ENCODE measurements at regions not wholly inside any gene's neighbourhood (a gene's known extent, or its start where the extent isn't known, plus 50 kb on each side); places are given as distances from the start of the nearest gene placed in this dataset.

DNA sequence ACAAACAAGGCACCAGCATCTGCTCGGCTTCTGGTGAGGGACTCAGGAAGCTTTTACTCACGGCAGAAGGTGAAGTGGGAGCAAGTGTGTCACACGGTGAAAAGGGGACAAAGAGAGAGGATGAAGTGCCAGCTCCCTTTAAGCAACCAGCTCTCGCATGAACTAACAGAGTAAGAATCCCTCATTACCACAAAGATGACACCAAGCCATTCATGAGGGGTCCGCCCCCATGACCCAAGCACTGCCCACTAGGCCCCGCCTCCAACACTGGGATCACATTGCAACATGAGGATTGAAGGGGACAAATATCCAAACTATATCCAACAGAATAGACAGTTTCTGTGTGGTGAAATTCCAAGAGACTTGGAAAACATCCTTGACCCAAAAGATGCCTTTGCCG, 198.2 kb upstream of the POU2AF2 start:
- no peaks in the 10 kb centered on the region for H3K9me3 Mint-ChIP-seq
- H3K36me3 Mint-ChIP-seq (ENCODE audit: low read depth): no peaks in the 10 kb centered on the region
- peaks cover 4% of the 10 kb centered on the region for H3K27me3 Mint-ChIP-seq
- no peaks in the 10 kb centered on the region for H3K4me1 Mint-ChIP-seq
- no peak overlapping the region for H3K4me3 Mint-ChIP-seq
- H3K27ac Mint-ChIP-seq: no peak overlapping the region
- no peak for ATAC-seq (replicated peaks)

- H3K9me3 Mint-ChIP-seq: no peaks in the 10 kb centered on the region
- no peak overlapping the region for H3K4me3 Mint-ChIP-seq
- H3K27ac Mint-ChIP-seq: no peak overlapping the region
- ATAC-seq (replicated peaks): no peak
- H3K27me3 Mint-ChIP-seq: peaks cover 4% of the 10 kb centered on the region
- no peaks in the 10 kb centered on the region for H3K4me1 Mint-ChIP-seq
- no peaks in the 10 kb centered on the region for H3K36me3 Mint-ChIP-seq (ENCODE audit: low read depth)
Measured at GRCh38 chr11:111046291-111046690, 199.2 kb upstream of the POU2AF2 start.

- no peaks in the 10 kb centered on the region for H3K36me3 Mint-ChIP-seq (ENCODE audit: low read depth)
- no peaks in the 10 kb centered on the region for H3K4me1 Mint-ChIP-seq
- no peaks in the 10 kb centered on the region for H3K9me3 Mint-ChIP-seq
- H3K27ac Mint-ChIP-seq: no peak overlapping the region
- no peak overlapping the region for H3K4me3 Mint-ChIP-seq
- ATAC-seq (replicated peaks): no peak
- peaks cover 4% of the 10 kb centered on the region for H3K27me3 Mint-ChIP-seq
Measured at GRCh38 chr11:111045874-111046273, 199.7 kb upstream of the POU2AF2 start.

DNA sequence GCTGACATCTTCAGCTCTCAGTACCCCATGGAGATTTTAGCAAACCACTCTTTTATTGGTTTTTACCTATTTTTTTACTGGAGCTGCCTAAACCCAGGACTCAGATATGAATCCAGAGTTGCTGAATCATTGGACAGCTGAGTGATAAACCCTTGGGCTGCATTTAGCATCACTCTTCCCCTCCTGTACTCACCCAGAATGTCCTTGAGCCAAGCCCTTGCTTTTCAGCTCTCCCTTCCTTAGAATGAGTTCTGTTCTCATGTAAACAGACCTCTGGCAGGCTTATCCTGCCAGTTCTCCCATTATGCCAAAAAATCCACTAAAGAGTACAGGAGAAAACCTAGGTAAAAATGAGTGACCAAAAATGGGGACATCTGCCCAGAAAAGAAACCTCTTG, 200.1 kb upstream of the POU2AF2 start:
- H3K36me3 Mint-ChIP-seq (ENCODE audit: low read depth): no peaks in the 10 kb centered on the region
- H3K27me3 Mint-ChIP-seq: peaks cover 4% of the 10 kb centered on the region
- no peak for ATAC-seq (replicated peaks)
- no peaks in the 10 kb centered on the region for H3K4me1 Mint-ChIP-seq
- no peak overlapping the region for H3K27ac Mint-ChIP-seq
- no peak overlapping the region for H3K4me3 Mint-ChIP-seq
- no peaks in the 10 kb centered on the region for H3K9me3 Mint-ChIP-seq

- Mint-ChIP-seq H3K27ac (no peak overlapping the region), H3K4me1 (no peaks in the 10 kb centered on the region), H3K9me3 (no peaks in the 10 kb centered on the region), H3K36me3 (ENCODE audit: low read depth) (no peaks in the 10 kb centered on the region), H3K4me3 (no peak overlapping the region), H3K27me3 (peaks cover 4% of the 10 kb centered on the region)
- no peak for ATAC-seq (replicated peaks)
Measured at GRCh38 chr11:111044751-111045406, 200.6 kb upstream of the POU2AF2 start.

DNA sequence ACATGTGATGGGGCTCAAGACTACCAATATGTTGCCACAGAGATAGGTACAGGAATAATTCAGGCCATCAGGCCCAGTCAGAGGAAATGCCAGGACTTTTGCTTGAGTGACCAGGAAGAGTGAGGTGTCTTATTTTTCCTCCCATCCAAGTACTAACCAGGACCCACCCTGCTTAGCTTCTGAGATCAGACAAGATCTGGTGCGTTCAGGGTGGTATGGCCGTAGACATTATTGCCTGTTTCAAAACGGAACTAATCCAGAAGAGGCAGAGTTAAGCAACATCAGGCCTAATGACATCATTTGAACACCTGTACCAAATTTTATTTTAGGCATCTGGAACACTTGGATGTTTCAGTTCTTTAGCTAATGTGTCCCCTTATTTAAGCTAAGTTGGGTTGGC, 205.5 kb upstream of the POU2AF2 start:
- H3K27me3 Mint-ChIP-seq: peaks cover 4% of the 10 kb centered on the region
- H3K36me3 Mint-ChIP-seq (ENCODE audit: low read depth): no peaks in the 10 kb centered on the region
- H3K9me3 Mint-ChIP-seq: peaks cover 12% of the 10 kb centered on the region
- no peaks in the 10 kb centered on the region for H3K4me1 Mint-ChIP-seq
- H3K27ac Mint-ChIP-seq: no peak overlapping the region
- no peak overlapping the region for H3K4me3 Mint-ChIP-seq
- no peak for ATAC-seq (replicated peaks)

DNA sequence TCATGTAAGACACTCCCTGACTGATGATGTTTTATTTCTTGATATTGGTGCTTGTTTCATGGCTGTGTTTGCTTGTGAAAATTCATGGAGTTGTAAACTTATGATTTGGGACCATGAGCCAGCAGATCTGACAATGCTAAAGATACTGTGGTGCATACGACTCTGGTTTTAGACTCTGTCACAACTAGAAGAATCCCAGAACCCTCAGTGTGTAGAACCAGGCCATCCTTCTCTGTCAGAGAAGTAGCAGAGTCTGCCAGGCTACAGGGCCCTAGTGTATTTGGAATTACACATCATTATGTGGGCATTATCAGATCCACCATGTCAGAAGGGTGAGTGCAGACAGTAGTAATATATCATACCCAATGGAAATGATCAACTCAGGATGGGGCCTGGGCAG, 209.8 kb upstream of the POU2AF2 start:
- H3K36me3 Mint-ChIP-seq (ENCODE audit: low read depth): no peaks in the 10 kb centered on the region
- H3K27ac Mint-ChIP-seq: no peak overlapping the region
- ATAC-seq (replicated peaks): no peak
- no peaks in the 10 kb centered on the region for H3K27me3 Mint-ChIP-seq
- peaks cover 12% of the 10 kb centered on the region for H3K9me3 Mint-ChIP-seq
- no peaks in the 10 kb centered on the region for H3K4me1 Mint-ChIP-seq
- H3K4me3 Mint-ChIP-seq: no peak overlapping the region

DNA sequence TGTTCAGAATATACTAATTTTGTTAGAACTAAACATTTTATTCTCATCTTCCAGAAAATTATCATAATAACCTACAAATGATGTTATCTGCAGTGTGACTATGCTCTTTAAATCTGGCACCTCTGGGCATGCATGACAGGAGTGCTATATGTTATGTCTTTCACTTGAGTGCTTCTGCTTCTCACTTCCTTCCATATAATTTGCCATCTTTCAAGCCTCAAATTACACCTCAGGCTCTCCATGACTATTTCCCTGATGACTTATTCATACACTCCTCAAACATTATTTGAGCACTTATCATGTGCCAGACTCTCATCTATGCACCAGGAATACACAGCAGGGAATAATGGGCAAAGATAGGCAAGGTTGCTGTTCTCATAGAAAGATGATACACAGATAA, 219.3 kb upstream of the POU2AF2 start:
- Mint-ChIP-seq H3K27ac (no peak overlapping the region), H3K36me3 (ENCODE audit: low read depth) (no peaks in the 10 kb centered on the region), H3K27me3 (peaks cover 8% of the 10 kb centered on the region), H3K4me3 (no peak overlapping the region), H3K9me3 (peaks cover 3% of the 10 kb centered on the region), H3K4me1 (no peaks in the 10 kb centered on the region)
- no peak for ATAC-seq (replicated peaks)

DNA sequence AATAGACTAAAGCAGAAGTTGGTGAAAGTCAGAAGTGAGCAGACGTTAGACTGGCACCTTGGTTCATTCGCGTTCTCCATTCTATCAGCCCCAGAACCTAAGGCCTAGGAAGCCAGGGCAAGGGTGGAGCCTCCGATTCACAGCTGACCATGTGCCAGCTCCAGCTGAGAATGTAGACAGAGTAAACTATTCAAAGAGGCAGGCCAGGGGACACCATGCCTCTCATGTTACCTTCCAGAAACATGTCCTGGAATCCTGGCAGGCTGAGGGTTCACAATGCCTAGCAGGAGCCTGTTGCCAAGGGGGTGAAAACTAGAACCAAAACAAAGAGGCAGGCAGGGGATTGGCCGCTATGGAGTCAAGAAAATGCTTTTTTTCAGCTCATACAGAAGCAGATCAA, 224.4 kb upstream of the POU2AF2 start:
- Mint-ChIP-seq H3K27me3 (peaks cover 4% of the 10 kb centered on the region), H3K4me3 (no peak overlapping the region)
- no peak for ATAC-seq (replicated peaks)

DNA sequence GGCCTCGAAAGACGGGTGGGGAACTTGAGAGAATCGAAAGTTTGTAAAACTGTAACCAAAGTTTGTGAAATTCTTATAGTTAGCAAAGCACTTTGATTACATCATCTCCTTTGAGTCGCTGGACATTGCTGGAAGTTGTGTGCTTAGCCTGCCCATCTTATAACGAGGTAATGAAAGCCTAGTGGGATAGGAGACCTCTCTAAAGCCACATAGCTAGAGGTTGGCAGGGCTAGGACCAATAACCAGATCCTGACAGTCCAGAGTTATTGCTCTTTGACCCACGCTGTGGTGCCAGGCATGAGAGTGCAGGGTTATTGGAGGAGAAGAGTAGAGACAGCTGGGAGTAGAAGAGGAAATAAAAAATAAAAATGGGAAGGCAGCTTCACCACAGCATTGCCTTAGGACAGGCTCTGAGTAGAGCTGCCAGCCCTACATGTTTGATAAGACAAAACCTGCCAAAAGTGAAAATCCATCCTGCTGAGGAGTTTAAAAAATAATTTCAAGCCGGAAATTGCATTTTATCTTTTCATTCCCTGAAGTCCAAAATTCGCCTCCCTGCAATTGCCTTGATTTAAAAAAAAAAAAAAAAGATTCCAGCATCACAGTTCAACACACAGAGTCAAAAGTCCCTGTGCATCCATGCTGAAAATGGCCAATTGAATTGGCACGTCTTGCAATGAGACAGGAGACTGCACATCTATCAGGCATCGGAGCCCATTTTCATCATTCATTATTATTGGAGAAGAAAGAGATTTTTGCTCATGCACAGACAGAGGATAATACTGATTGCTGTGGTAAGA, 225.5 kb upstream of the POU2AF2 start:
- Mint-ChIP-seq H3K36me3 (ENCODE audit: low read depth) (no peaks in the 10 kb centered on the region), H3K4me3 (no peak overlapping the region), H3K27ac (no peak overlapping the region), H3K27me3 (peaks cover 4% of the 10 kb centered on the region), H3K4me1 (no peaks in the 10 kb centered on the region), H3K9me3 (no peaks in the 10 kb centered on the region)
- no peak for ATAC-seq (replicated peaks)

More for the DNA sequence above, 224.4 kb upstream of the POU2AF2 start:
- no peaks in the 10 kb centered on the region for H3K4me1 Mint-ChIP-seq
- H3K27ac Mint-ChIP-seq: no peak overlapping the region
- peaks cover under 1% of the 10 kb centered on the region for H3K9me3 Mint-ChIP-seq
- H3K36me3 Mint-ChIP-seq (ENCODE audit: low read depth): no peaks in the 10 kb centered on the region

DNA sequence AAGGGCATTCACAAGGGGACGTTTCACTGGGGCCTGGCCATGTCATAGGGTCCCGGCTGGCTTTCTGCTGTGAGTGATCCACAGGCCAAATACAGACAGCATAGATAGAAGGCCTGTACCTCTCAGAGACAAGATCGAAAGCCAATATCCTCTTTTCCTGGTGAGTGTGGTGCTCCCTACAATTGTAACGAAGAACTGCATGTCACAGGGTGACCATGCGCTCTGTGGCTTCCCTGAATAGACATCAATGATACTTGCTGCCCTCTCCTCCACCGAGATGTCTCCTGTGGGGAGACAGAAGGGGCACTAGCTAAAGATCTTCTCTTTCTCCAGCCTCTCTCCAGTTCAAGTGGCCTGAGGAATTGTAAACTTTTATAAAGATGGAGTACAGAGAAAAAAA, 226.1 kb upstream of the POU2AF2 start:
- no peak for ATAC-seq (replicated peaks)
- Mint-ChIP-seq H3K9me3 (no peaks in the 10 kb centered on the region), H3K27me3 (peaks cover 7% of the 10 kb centered on the region), H3K4me3 (no peak overlapping the region), H3K36me3 (ENCODE audit: low read depth) (no peaks in the 10 kb centered on the region), H3K4me1 (no peaks in the 10 kb centered on the region), H3K27ac (no peak overlapping the region)

GRCh38 chr11:111018566-111018965, 227.0 kb upstream of the POU2AF2 start:
- H3K36me3 Mint-ChIP-seq (ENCODE audit: low read depth): no peaks in the 10 kb centered on the region
- no peaks in the 10 kb centered on the region for H3K9me3 Mint-ChIP-seq
- ATAC-seq (replicated peaks): no peak
- no peak overlapping the region for H3K27ac Mint-ChIP-seq
- no peak overlapping the region for H3K4me3 Mint-ChIP-seq
- H3K27me3 Mint-ChIP-seq: peaks cover 7% of the 10 kb centered on the region
- no peaks in the 10 kb centered on the region for H3K4me1 Mint-ChIP-seq

DNA sequence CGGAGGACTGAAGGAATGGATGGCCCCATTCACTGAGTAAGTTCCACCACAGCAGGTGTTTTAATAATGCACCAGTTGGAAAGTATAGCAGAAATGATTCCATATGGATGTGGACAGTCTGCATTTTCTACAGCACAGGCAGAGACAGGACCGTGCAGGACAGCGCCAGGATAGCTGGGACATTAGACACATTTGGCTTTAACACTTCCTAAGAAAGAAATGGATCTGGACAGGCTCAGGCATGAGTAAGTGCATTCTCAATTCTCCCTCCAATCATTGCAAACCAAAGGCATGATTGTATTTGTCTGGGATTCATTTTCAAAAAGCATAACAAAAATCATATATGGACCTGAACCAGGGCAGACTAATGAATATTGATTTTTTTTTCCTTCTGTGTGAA, 233.0 kb upstream of the POU2AF2 start:
- Mint-ChIP-seq H3K36me3 (ENCODE audit: low read depth) (no peaks in the 10 kb centered on the region), H3K4me1 (no peaks in the 10 kb centered on the region), H3K4me3 (no peak overlapping the region), H3K27ac (no peak overlapping the region), H3K9me3 (no peaks in the 10 kb centered on the region), H3K27me3 (peaks cover 27% of the 10 kb centered on the region)
- no peak for ATAC-seq (replicated peaks)

- Mint-ChIP-seq H3K27ac (no peak overlapping the region), H3K4me3 (no peak overlapping the region), H3K36me3 (ENCODE audit: low read depth) (no peaks in the 10 kb centered on the region), H3K4me1 (no peaks in the 10 kb centered on the region), H3K9me3 (no peaks in the 10 kb centered on the region), H3K27me3 (peaks cover 27% of the 10 kb centered on the region)
- ATAC-seq (replicated peaks): no peak
Measured at GRCh38 chr11:111011275-111011594, 234.3 kb upstream of the POU2AF2 start.

GRCh38 chr11:111010391-111011274, 234.9 kb upstream of the POU2AF2 start:
- H3K4me3 Mint-ChIP-seq: no peak overlapping the region
- H3K9me3 Mint-ChIP-seq: no peaks in the 10 kb centered on the region
- no peaks in the 10 kb centered on the region for H3K4me1 Mint-ChIP-seq
- no peak for ATAC-seq (replicated peaks)
- H3K27me3 Mint-ChIP-seq: peaks cover 27% of the 10 kb centered on the region
- no peak overlapping the region for H3K27ac Mint-ChIP-seq
- no peaks in the 10 kb centered on the region for H3K36me3 Mint-ChIP-seq (ENCODE audit: low read depth)
